SK-N-SH treated with all-trans-retinoic acid at 6 μM for 48 hours (cell line): ENCODE measurements at regions not wholly inside any gene's neighbourhood (a gene's known extent, or its start where the extent isn't known, plus 50 kb on each side); places are given as distances from the start of the nearest gene placed in this dataset.

Source experiments
- ATAC-seq: fragments of 200-7000 bp; cut with Tn5 transposase; 3 replicates; pipeline ENCODE4 v1.9.1; 2020; ENCODE audit warnings: mild to moderate bottlenecking, moderate library complexity
- ARNTL ChIP-seq: fragments of 450-650 bp; formaldehyde crosslinking; IDR thresholded peaks from 2 replicates; pipeline ENCODE4 v1.5.0; 2020; ENCODE audit warnings: low read depth, mild to moderate bottlenecking, moderate library complexity, borderline replicate concordance
- BACH2 ChIP-seq: fragments of 250-450 bp; sonication (Bioruptor Pico); IDR thresholded peaks from 2 replicates; pipeline ENCODE4 v1.9.0; 2021; ENCODE audit warnings: mild to moderate bottlenecking, borderline replicate concordance
- CREB5 ChIP-seq: fragments of 250-450 bp; sonication (Bioruptor Pico); IDR thresholded peaks from 2 replicates; pipeline ENCODE4 v1.5.1; 2020; ENCODE audit warnings: low read depth, mild to moderate bottlenecking, moderate library complexity
- CSDC2 ChIP-seq: fragments of 250-450 bp; sonication (Bioruptor Pico); IDR thresholded peaks from 2 replicates; pipeline ENCODE4 v1.5.0; 2020; ENCODE audit warnings: mild to moderate bottlenecking, moderate library complexity
- CSRNP3 ChIP-seq: fragments of 250-450 bp; sonication (Bioruptor Pico); IDR thresholded peaks from 2 replicates; pipeline ENCODE4 v1.5.1; 2021; ENCODE audit warnings: mild to moderate bottlenecking, moderate library complexity
- ESRRG ChIP-seq: fragments of 250-450 bp; sonication (Bioruptor Pico); IDR thresholded peaks from 2 replicates; pipeline ENCODE4 v1.6.1; 2021; ENCODE audit warnings: mild to moderate bottlenecking
- GLIS3 ChIP-seq: fragments of 250-450 bp; sonication (Bioruptor Pico); IDR thresholded peaks from 2 replicates; pipeline ENCODE4 v1.5.0; 2020; ENCODE audit warnings: mild to moderate bottlenecking, moderate library complexity
- ISL1 ChIP-seq: fragments of 250-450 bp; sonication (Bioruptor Pico); IDR thresholded peaks from 2 replicates; pipeline ENCODE4 v2.1.2; 2022; ENCODE audit warnings: mild to moderate bottlenecking, moderate library complexity
- OSR1 ChIP-seq: fragments of 250-450 bp; sonication (Bioruptor Pico); IDR thresholded peaks from 2 replicates; pipeline ENCODE4 v1.8.0; 2022; ENCODE audit warnings: moderate library complexity, mild to moderate bottlenecking, inconsistent platforms
- PATZ1 ChIP-seq: fragments of 250-450 bp; sonication (Bioruptor Pico); IDR thresholded peaks from 2 replicates; pipeline ENCODE4 v1.8.0; 2020; ENCODE audit warnings: mild to moderate bottlenecking, moderate library complexity, borderline replicate concordance
- POU6F1 ChIP-seq: fragments of 250-450 bp; sonication (Bioruptor Pico); IDR thresholded peaks from 2 replicates; pipeline ENCODE4 v1.8.0; 2021; ENCODE audit warnings: low read depth, mild to moderate bottlenecking, moderate library complexity, borderline replicate concordance
- RARB ChIP-seq: fragments of 250-450 bp; sonication (Bioruptor Pico); IDR thresholded peaks from 2 replicates; pipeline ENCODE4 v1.8.0; 2021; ENCODE audit warnings: mild to moderate bottlenecking, moderate library complexity
- SNAI2 ChIP-seq: fragments of 250-450 bp; sonication (Bioruptor Pico); IDR thresholded peaks from 2 replicates; pipeline ENCODE4 v1.5.0; 2020; ENCODE audit warnings: mild to moderate bottlenecking, moderate library complexity
- TOX ChIP-seq: fragments of 250-450 bp; sonication (Bioruptor Pico); IDR thresholded peaks from 2 replicates; pipeline ENCODE4 v1.8.0; 2021; ENCODE audit warnings: mild to moderate bottlenecking, moderate library complexity, borderline replicate concordance
- TSHZ2 ChIP-seq: fragments of 250-450 bp; sonication (Bioruptor Pico); IDR thresholded peaks from 2 replicates; pipeline ENCODE4 v1.5.0; 2020; ENCODE audit warnings: mild to moderate bottlenecking, moderate library complexity
- ZC3H10 ChIP-seq: fragments of 250-450 bp; sonication (Bioruptor Pico); IDR thresholded peaks from 2 replicates; pipeline ENCODE4 v1.5.1; 2021; ENCODE audit warnings: mild to moderate bottlenecking, moderate library complexity
- ZFP3 ChIP-seq: fragments of 250-450 bp; sonication (Bioruptor Pico); IDR thresholded peaks from 2 replicates; pipeline ENCODE4 v1.5.0; 2020; ENCODE audit warnings: mild to moderate bottlenecking, moderate library complexity
- ZFP30 ChIP-seq: fragments of 450-650 bp; formaldehyde crosslinking; IDR thresholded peaks from 2 replicates; pipeline ENCODE4 v1.5.0; 2022; ENCODE audit warnings: mild to moderate bottlenecking, moderate library complexity
- ZNF565 ChIP-seq: fragments of 450-650 bp; formaldehyde crosslinking; conservative IDR thresholded peaks from 2 replicates; pipeline ENCODE4 v1.5.0; 2020; ENCODE audit warnings: low read depth, mild to moderate bottlenecking, moderate library complexity
- ZNF70 ChIP-seq: fragments of 450-650 bp; formaldehyde crosslinking; IDR thresholded peaks from 2 replicates; pipeline ENCODE4 v1.5.0; 2020; ENCODE audit warnings: mild to moderate bottlenecking, moderate library complexity
- ZNF8 ChIP-seq: fragments of 450-650 bp; formaldehyde crosslinking; IDR thresholded peaks from 2 replicates; pipeline ENCODE4 v1.5.0; 2020; ENCODE audit warnings: mild to moderate bottlenecking, moderate library complexity

GRCh38 chr6:1542335-1542734 is 67.4 kb upstream of the FOXC1 start:
- ATAC-seq = no peak
- TF ChIP-seq CSRNP3 = no peak
- TF ChIP-seq ARNTL (CRISPR knock-in tag) = no peak
- no peak for TF ChIP-seq ZC3H10 (CRISPR knock-in tag)
- no peak for TF ChIP-seq GLIS3 (CRISPR knock-in tag)
- TF ChIP-seq ZNF565 = no peak
- TF ChIP-seq OSR1 (CRISPR knock-in tag) = no peak
- TF ChIP-seq CREB5 (CRISPR knock-in tag) = no peak
- no peak for TF ChIP-seq ESRRG (CRISPR knock-in tag)
- TF ChIP-seq PATZ1 (CRISPR knock-in tag) = no peak
- no peak for TF ChIP-seq BACH2 (CRISPR knock-in tag)

GRCh38 chr6:1542764-1543163 is 67.0 kb upstream of the FOXC1 start:
- no peak for ATAC-seq
- no peak for TF ChIP-seq POU6F1 (CRISPR knock-in tag)
- TF ChIP-seq ZNF8 (CRISPR knock-in tag) = no peak
- TF ChIP-seq RARB (CRISPR knock-in tag) = no peak
- no peak for TF ChIP-seq PATZ1 (CRISPR knock-in tag)
- no peak for TF ChIP-seq BACH2 (CRISPR knock-in tag)
- TF ChIP-seq TOX (CRISPR knock-in tag) = no peak
- TF ChIP-seq ZNF565 = no peak
- TF ChIP-seq ZFP30 (CRISPR knock-in tag) = no peak
- no peak for TF ChIP-seq ZC3H10 (CRISPR knock-in tag)
- no peak for TF ChIP-seq GLIS3 (CRISPR knock-in tag)
- TF ChIP-seq CSDC2 = no peak
- no peak for TF ChIP-seq ZNF70 (CRISPR knock-in tag)
- TF ChIP-seq ARNTL (CRISPR knock-in tag) = no peak
- no peak for TF ChIP-seq TSHZ2 (CRISPR knock-in tag)
- TF ChIP-seq ZFP3 (CRISPR knock-in tag) = no peak
- TF ChIP-seq ISL1 (CRISPR knock-in tag) = no peak

- ATAC-seq = no peak
- TF ChIP-seq CSRNP3 (no peak), RARB (CRISPR knock-in tag) (no peak), CSDC2 (no peak), PATZ1 (CRISPR knock-in tag) (no peak), BACH2 (CRISPR knock-in tag) (no peak), ESRRG (CRISPR knock-in tag) (no peak), SNAI2 (CRISPR knock-in tag) (no peak), TOX (CRISPR knock-in tag) (no peak), ZNF8 (CRISPR knock-in tag) (no peak), CREB5 (CRISPR knock-in tag) (no peak)
Observed at GRCh38 chr6:1544000-1544399, 65.7 kb upstream of the FOXC1 start.
